HG02981 (cell line): ENCODE measurements at regions not wholly inside any gene's neighbourhood (a gene's known extent, or its start where the extent isn't known, plus 50 kb on each side); places are given as distances from the start of the nearest gene placed in this dataset.
"Not testable (repeated sequence)": the region's sequence is repeated elsewhere in the genome, so short reads cannot be mapped to it uniquely, and the experiment has no call there.

ENCODE experiments used
- ATAC-seq: cut with Tn5 transposase; IDR thresholded peaks from one replicate; pipeline ENCODE4 v1.9.1; 2021; ENCODE audit warnings: mild to moderate bottlenecking, moderate library complexity; ENCODE audit not compliant: unreplicated experiment

GRCh38 chr14:27862684-27863083, 903.9 kb upstream of the FOXG1 start:
- no peak for ATAC-seq

GRCh38 chr14:27863166-27863565, 903.4 kb upstream of the FOXG1 start:
- no peak for ATAC-seq

GRCh38 chr14:27881063-27881462, 885.5 kb upstream of the FOXG1 start:
- no peak for ATAC-seq

GRCh38 chr14:27881646-27882045, 884.9 kb upstream of the FOXG1 start:
- no peak for ATAC-seq

DNA sequence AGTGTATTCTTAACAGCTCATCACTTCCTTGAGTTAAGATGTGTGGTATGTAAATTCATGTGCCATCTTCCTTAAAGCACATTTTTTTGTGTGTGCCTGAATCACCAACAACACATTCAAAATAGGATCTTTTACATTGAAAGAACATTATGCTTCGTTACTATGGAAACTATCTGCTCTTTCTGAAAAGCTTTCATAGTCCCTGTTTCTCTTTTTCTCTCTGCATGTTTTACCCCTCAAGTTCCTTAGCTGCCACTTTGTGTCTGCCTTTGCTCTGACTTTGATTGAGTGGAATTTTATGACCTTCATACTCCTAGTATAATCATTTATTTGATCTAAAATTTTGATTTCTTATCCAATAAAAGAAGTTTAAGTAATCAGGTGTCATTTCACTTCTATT, 880.3 kb upstream of the FOXG1 start:
- no peak for ATAC-seq

GRCh38 chr14:27890259-27890658, 876.3 kb upstream of the FOXG1 start:
- no peak for ATAC-seq

DNA sequence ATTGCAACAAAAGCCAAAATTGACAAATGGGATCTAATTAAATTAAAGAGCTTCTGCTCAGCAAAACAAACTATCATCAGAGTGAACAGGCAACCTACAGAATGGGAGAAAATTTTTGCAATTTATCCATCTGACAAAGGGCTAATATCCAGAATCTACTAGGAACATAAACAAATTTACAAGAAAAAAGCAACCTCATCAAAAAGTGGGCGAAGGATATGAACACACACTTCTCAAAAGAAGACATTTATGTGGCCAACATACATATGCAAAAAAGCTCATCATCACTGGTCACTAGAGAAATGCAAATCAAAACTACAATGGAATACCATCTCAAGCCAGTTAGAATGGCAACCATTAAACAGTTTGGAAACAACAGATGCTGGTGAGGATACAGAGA, 858.1 kb upstream of the FOXG1 start:
- ATAC-seq = not testable (repeated sequence)

DNA sequence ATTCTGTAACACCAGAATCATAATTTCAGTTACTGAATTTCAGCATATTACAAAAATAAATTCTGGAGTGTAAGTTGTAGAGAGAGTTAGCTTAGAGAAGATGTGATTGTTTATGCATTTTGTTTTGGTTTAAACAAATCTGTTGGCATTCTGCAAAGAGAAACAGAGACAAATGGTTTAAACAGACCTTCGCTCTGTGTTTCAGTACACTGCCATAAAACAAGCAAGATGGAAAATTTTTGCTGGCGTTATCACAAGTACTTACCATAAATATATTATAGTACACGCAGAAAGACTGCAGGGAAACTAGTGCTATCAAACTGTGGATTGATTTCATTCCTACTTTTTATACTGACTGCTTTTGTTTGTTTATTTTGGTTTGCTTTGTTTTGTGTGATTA, 850.3 kb upstream of the FOXG1 start:
- no peak for ATAC-seq

DNA sequence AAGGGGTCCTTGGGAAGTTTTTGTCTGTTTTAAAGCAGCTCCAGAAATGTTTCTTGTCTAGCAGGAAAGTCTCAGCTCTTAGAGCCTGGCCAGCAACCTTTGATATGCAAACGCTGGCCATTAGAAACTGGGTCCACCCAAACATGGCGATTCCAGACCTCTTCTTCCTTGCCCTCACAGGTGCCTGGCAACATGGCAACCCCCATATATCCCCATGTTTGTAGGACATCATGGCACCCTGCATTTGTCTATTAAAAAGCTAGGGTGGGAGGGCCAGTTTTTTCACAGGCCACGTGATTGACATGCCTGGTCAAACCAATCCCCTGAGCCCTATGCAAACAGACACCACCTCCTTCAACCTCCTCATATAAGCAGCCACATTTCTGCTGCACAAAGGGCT, 848.7 kb upstream of the FOXG1 start:
- ATAC-seq = no peak

- no peak for ATAC-seq
Measured at GRCh38 chr14:27927519-27927918, 839.1 kb upstream of the FOXG1 start.

DNA sequence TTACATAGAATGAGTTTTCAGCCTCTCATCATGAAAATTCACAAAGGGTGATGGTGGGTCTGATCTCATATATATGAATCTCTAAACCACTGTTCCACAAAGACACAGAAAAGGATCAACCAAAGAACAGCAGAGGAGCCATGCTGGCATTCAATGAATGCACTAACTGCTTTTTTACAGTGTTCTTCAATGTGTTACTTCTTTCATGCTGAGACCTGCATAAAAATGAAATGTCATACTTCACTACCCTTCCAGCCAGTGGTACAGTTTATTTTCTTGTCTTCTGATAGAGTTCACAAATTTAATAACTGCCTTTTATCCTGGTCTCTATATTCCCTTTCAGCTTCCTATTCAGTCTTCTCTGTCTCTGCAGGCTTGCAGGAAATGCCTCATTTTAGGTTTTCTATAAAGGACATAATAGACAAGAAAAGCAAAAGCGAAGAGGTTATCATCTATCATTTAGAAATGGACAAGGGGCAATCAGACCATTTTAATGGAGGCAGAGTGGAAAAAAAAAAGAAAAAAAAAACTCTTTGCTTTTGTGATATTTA, 836.7 kb upstream of the FOXG1 start:
- no peak for ATAC-seq

DNA sequence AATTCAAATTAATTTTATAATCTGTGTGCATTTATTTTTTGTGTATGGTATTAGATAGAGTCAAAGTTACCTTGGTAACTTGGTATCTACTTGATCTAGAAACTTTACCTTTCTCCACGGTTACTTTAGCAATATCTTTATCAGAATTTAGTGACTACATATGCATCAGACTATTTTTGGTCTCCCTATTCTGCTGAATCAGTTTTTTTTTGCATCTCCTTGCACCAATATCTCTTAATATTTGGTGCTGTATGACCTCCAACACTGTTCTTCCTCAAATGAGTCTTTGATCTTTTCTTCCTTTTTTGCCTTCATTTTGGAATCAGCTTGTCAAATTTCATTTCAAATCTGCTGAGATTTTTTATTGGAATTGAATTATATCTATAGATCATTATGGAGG, 828.2 kb upstream of the FOXG1 start:
- no peak for ATAC-seq

GRCh38 chr14:27945512-27945911, 821.1 kb upstream of the FOXG1 start:
- no peak for ATAC-seq

DNA sequence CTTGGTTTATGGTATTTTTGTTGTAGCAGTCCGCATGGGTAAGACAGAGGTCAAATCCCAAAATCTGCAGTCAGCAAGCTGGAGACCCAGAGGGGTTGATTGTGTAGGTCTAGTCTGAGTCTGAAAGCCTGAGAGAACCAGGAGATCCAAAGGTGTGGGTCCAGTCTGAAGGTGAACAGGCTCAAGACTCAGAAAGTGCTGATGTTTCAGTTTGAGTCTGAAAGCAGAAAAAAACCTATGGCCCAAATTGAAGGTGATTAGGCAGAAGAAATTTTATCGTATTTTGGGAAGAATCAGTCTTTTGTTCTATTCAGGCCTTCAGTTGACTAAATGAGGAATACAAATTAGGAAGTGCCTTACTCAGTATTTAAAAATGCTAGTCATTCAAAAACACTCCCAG, 807.8 kb upstream of the FOXG1 start:
- ATAC-seq = no peak

DNA sequence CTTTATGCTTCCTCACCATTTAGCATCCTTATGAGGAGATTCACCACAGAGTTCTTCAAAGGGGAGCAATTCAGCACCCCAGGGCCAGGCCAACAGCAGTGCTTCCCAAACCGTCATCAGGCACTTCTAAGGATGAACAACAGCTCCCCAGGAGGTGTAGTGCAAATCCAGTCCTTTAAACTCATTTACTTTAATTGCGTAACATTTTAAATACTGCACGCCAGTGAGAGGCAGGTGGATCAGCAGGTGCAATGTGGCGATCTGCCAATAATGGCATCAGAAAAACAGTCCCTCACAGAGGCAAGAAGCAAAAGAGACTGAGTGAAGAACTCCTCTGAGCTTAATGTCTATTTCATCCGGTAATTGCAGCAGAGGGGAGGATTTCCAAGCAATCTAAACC, 770.9 kb upstream of the FOXG1 start:
- ATAC-seq = no peak

- no peak for ATAC-seq
Measured at GRCh38 chr14:28001002-28001401, 765.6 kb upstream of the FOXG1 start.

DNA sequence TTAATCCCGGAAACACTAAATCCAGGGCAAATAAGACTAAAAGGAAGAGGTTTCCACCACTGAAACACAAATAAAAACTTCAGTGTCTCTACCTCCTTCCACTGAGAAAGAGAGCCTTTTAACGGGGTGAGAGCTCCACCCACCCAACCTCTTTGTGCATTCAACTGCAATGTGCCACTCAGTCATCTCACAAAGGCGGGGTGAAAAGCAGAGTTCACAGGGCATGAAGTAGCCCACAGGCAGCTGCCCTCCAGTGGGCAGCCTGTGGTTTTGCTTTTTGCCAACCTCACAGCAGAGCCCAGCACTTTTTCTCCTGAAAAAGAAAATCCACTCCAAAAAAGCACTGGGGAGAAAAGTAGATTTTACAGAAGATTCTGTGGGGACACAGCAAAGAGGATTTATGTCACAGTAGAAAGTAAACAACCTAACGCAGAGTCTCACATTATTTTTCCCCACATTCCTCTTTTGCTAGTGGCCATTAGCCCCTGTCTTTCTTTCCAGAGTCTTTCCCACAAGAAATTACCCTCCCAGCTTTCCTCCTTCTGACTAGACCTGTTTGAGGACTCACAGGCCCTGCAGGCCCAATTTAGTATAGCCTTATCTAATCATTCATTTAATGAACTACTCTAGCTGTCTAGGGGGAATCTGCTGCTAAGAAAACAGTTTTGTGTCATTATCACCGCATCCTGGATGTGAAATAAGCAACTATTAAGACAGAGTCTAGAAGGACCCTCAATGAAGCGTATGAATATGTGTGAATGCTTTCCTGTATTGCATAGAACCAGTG, 753.8 kb upstream of the FOXG1 start:
- no peak for ATAC-seq

GRCh38 chr14:28020112-28020511, 746.5 kb upstream of the FOXG1 start:
- no peak for ATAC-seq

DNA sequence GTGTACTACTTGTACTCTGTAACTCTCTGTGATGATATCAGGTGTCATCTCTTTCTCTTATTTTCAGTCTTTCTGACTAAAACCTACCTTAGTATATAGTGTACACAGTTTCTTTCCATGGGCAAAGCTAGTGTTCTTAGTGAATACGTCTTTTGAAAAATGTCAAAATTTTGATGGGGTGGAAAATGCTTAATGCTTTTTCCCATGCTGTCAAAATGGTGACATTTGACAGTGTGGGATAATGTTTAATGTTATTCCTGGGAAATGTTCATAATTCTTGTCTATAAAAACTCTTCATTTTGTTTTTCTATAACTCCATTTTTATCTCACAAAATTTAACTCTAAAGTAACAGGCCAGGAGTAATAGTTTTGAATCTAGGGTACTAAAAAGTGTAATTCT, 742.7 kb upstream of the FOXG1 start:
- no peak for ATAC-seq

DNA sequence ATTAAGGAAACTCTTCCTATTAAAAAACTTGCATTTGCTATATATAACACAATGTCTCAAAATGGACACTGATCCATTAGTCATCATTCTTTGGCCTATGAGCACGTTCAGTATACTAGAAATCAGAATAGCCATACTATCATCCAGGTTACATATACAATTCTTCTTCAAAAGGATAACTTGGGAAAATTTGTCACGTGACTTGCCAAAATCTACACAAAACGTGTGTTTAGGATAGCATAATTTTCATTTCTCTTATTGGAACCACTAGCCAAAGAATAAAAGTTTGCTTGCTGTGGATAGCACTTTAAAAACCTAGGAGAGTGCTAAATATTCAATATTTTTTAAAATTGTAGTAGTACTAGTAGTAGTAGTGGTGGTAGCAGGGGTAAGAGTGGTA, 714.3 kb upstream of the FOXG1 start:
- no peak for ATAC-seq

- ATAC-seq = no peak
Measured at GRCh38 chr14:28055008-28055407, 711.6 kb upstream of the FOXG1 start.

DNA sequence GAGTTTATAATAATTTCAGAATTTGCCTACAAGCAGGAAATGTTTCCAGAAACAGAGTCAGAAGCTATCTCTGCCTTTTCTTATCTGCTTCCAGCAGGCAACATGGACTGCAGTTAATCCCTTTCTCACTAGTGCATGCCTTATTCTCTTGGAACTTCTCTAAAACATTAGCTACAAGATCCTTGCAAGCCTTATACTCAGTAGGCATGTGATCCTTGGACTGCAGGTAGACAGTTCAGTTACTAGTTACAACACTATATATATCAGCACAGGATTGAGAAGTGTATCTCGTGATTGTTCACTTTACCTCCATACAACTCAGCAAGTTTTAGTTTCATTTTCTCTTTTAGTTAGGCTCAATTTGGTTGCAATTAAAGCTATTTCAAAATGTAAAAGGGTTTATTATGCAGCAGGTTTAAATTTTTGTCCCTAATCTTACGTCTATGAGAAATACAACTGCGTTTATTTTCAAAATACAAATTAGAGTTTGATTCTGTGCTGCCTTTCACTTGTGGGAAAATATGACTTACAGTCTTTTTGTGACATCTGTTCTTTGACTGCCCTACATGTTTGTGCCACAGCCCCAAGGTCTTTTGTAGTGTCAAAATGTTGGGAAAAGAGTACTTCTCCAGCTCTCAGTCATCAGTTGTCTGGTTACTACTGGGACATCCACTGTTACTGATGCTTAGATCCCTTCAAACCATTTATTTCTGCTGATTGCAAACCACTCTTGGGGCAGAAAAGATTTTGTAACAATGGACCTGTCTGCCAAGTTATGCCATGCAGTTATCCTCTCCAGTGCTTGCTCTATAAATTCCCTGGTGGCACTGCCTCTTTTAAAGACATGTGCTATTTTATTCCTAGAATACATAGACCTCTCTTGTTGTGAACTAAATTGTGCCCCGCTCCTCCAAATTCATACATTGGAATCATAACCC, 709.0 kb upstream of the FOXG1 start:
- no peak for ATAC-seq
